Loucy (cell line): ENCODE measurements at regions not wholly inside any gene's neighbourhood (a gene's known extent, or its start where the extent isn't known, plus 50 kb on each side); places are given as distances from the start of the nearest gene placed in this dataset.

Experiments
- H2AFZ ChIP-seq: fragments of 200-600 bp; sonication (generic); 2 replicates; pipeline ENCODE4 v1.6.0; 2016; ENCODE audit warnings: antibody characterized with exemption, mild to moderate bottlenecking, low read length, moderate library complexity
- H3F3A ChIP-seq: fragments of 200-600 bp; 2 replicates; pipeline ENCODE4 v1.6.0; 2016; ENCODE audit warnings: antibody characterized with exemption, low read depth, mild to moderate bottlenecking
- H3K27me3 ChIP-seq: fragments of 200-600 bp; sonication (generic); 2 replicates; pipeline ENCODE4 v1.6.1; 2014; ENCODE audit warnings: low read length, mild to moderate bottlenecking; ENCODE audit not compliant: insufficient read depth, poor library complexity, severe bottlenecking
- H3K36me3 ChIP-seq: fragments of 200-600 bp; sonication (generic); 2 replicates; pipeline ENCODE4 v1.6.1; 2016; ENCODE audit warnings: low read length; ENCODE audit not compliant: insufficient read depth
- H3K4me1 ChIP-seq: fragments of 200-600 bp; sonication (generic); 2 replicates; pipeline ENCODE4 v1.5.1; 2014; ENCODE audit warnings: low read length, mild to moderate bottlenecking; ENCODE audit not compliant: insufficient read depth, poor library complexity, severe bottlenecking
- H3K4me2 ChIP-seq: fragments of 200-600 bp; sonication (generic); 2 replicates; pipeline ENCODE4 v1.6.0; 2014; ENCODE audit warnings: antibody characterized with exemption, low read length, low read depth, mild to moderate bottlenecking; ENCODE audit not compliant: poor library complexity, severe bottlenecking
- H3K4me3 ChIP-seq: fragments of 200-600 bp; sonication (generic); 2 replicates; pipeline ENCODE4 v1.5.1; 2014; ENCODE audit warnings: low read length, mild to moderate bottlenecking, mixed read lengths; ENCODE audit not compliant: poor library complexity, severe bottlenecking
- H3K79me2 ChIP-seq: fragments of 200-600 bp; sonication (generic); 2 replicates; pipeline ENCODE4 v1.6.1; 2014; ENCODE audit warnings: low read length; ENCODE audit not compliant: insufficient read depth
- H3K9ac ChIP-seq: fragments of 200-600 bp; sonication (generic); 2 replicates; pipeline ENCODE4 v1.6.0; 2014; ENCODE audit warnings: mild to moderate bottlenecking, low read depth, low read length, moderate library complexity; ENCODE audit not compliant: poor library complexity, severe bottlenecking
- H3K9me2 ChIP-seq: fragments of 200-600 bp; sonication (generic); replicated peaks from 2 replicates; pipeline ENCODE4 v1.6.1; 2016; ENCODE audit warnings: low read depth, low read length, mixed read lengths
- H3K9me3 ChIP-seq: fragments of 200-600 bp; sonication (generic); 2 replicates; pipeline ENCODE4 v1.6.1; 2014; ENCODE audit warnings: mild to moderate bottlenecking, antibody characterized with exemption, low read length, low read depth; ENCODE audit not compliant: insufficient read depth
- H4K20me1 ChIP-seq: fragments of 200-600 bp; sonication (generic); 2 replicates; pipeline ENCODE4 v1.6.0; 2014; ENCODE audit warnings: antibody characterized with exemption, low read length, mild to moderate bottlenecking; ENCODE audit not compliant: insufficient read depth, poor library complexity, severe bottlenecking
- EZH2phosphoT487 ChIP-seq: fragments of 200-600 bp; IDR thresholded peaks from 2 replicates; pipeline ENCODE4 v1.6.1; 2018; ENCODE audit warnings: antibody characterized with exemption, mild to moderate bottlenecking, moderate library complexity, borderline replicate concordance
- TF ChIP-seq, protein P1 (sequence below): fragments of 200-600 bp; sonication (generic); conservative IDR thresholded peaks from 2 replicates; pipeline ENCODE4 v1.5.1; 2014; ENCODE audit warnings: mild to moderate bottlenecking, antibody characterized with exemption, low read length

DNA sequence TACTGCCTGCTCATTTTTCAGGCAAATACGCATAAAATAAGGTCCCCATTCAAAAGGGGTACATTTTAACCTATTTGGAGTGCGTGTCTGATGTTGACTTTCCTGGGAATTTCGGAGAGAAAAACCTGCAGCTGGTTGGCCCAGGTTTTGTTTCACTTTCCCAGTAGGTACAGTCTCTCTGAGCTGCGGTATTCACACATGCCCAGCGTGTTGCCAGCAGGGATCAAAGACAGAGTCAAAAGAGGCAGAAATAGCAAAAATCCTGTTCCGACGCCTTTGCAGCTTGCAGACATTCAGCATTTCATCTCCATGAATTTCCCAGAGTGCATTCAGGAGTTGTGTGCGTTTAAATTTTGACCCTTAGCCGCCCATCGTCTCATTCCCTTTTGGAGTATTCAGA is 855.4 kb upstream of the CELF4 start:
- Histone ChIP-seq H3K36me3 (no peaks in the 10 kb centered on the region), H3K4me3 (no peak overlapping the region), H3K4me2 (no peak overlapping the region), H3K79me2 (no peaks in the 10 kb centered on the region), H3K27me3 (no peaks in the 10 kb centered on the region), H3K9me2 (no peaks in the 10 kb centered on the region), H3K4me1 (no peaks in the 10 kb centered on the region), H4K20me1 (no peaks in the 10 kb centered on the region), H3K9me3 (no peaks in the 10 kb centered on the region), H2AFZ (no peak overlapping the region), H3F3A (no peaks in the 10 kb centered on the region), H3K9ac (no peak overlapping the region)
- TF ChIP-seq EZH2phosphoT487, result no peak
- TF ChIP-seq, protein P1, sequence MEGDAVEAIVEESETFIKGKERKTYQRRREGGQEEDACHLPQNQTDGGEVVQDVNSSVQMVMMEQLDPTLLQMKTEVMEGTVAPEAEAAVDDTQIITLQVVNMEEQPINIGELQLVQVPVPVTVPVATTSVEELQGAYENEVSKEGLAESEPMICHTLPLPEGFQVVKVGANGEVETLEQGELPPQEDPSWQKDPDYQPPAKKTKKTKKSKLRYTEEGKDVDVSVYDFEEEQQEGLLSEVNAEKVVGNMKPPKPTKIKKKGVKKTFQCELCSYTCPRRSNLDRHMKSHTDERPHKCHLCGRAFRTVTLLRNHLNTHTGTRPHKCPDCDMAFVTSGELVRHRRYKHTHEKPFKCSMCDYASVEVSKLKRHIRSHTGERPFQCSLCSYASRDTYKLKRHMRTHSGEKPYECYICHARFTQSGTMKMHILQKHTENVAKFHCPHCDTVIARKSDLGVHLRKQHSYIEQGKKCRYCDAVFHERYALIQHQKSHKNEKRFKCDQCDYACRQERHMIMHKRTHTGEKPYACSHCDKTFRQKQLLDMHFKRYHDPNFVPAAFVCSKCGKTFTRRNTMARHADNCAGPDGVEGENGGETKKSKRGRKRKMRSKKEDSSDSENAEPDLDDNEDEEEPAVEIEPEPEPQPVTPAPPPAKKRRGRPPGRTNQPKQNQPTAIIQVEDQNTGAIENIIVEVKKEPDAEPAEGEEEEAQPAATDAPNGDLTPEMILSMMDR, result no peak

DNA sequence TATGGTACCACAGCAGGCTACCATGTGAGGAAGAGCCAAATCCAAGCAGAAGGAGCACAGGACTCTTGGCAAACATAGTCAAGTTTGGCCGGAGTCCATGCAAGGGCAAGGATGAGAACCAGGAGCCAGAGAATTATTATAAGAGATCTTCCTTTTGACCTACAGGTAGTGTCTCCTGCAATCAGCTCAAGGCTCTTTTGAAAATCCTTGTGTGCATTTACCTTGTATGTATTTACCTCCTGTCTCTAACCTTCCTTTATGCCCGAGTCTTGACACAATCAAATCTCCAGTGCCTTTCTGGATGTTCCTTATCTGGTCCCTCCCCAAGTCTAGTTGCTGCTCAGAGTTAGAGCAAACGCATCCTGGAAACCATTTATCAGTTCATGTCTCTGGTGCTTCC is 855.0 kb upstream of the CELF4 start:
- Histone ChIP-seq H4K20me1 (no peaks in the 10 kb centered on the region), H3K27me3 (no peaks in the 10 kb centered on the region), H3K36me3 (no peaks in the 10 kb centered on the region), H3K9me2 (no peaks in the 10 kb centered on the region), H3K79me2 (no peaks in the 10 kb centered on the region), H2AFZ (no peak overlapping the region), H3F3A (no peaks in the 10 kb centered on the region), H3K4me1 (no peaks in the 10 kb centered on the region), H3K9ac (no peak overlapping the region), H3K9me3 (no peaks in the 10 kb centered on the region), H3K4me2 (no peak overlapping the region), H3K4me3 (no peak overlapping the region)
- TF ChIP-seq EZH2phosphoT487, result no peak

DNA sequence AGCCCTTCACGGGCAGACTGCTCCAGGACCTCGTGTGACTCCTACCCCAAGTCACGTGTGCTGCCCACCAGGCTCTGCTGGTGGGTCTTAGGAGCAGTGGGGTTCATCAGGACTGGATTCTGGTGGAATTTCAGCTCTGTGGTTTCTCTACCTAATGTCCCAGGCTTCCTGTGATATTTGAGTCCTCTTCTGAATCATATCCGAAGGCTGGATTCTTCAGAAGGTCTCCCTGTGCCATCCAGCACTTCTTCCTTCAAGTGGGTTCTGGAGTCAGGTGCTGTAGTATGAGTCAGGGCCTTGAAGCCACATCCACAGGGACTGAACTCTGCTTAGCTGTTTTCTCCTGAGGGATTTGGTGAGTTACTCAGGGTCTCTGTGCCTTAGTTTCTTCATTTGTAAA is 850.2 kb upstream of the CELF4 start:
- H4K20me1 ChIP-seq, result no peaks in the 10 kb centered on the region
- no peaks in the 10 kb centered on the region for H3K9me3 ChIP-seq
- no peak overlapping the region for H3K4me2 ChIP-seq
- H3F3A ChIP-seq, result no peaks in the 10 kb centered on the region
- no peaks in the 10 kb centered on the region for H3K9me2 ChIP-seq
- H3K27me3 ChIP-seq, result no peaks in the 10 kb centered on the region
- no peaks in the 10 kb centered on the region for H3K4me1 ChIP-seq
- no peak overlapping the region for H3K9ac ChIP-seq
- H3K4me3 ChIP-seq, result no peak overlapping the region
- H2AFZ ChIP-seq, result no peak overlapping the region
- no peaks in the 10 kb centered on the region for H3K79me2 ChIP-seq
- no peaks in the 10 kb centered on the region for H3K36me3 ChIP-seq
- no peak for TF ChIP-seq EZH2phosphoT487
- TF ChIP-seq, protein P1, result no peak

DNA sequence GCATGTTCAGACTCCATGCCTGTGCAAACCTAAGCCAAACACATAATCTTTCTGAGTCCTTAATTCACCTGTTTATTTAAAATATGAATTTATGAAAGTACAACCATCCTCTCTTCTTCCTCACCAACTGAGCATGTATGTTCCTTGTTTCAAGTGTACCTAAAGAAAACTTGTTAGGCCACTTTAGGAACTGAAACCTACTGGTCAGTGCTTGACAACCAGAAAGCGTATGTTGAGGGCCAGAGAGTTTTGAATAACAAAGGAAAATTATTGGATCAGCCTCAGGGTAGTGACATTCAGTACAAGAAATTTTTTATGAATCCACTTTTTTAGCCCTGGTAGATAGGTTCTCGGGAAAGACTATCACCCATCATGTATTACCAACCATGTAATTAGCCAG is 847.6 kb upstream of the CELF4 start:
- no peak for TF ChIP-seq EZH2phosphoT487
- Histone ChIP-seq H2AFZ (no peak overlapping the region), H3K4me3 (no peak overlapping the region), H3K27me3 (no peaks in the 10 kb centered on the region), H4K20me1 (no peaks in the 10 kb centered on the region), H3K4me2 (no peak overlapping the region), H3K9me2 (no peaks in the 10 kb centered on the region), H3K9me3 (no peaks in the 10 kb centered on the region), H3F3A (no peaks in the 10 kb centered on the region), H3K79me2 (no peaks in the 10 kb centered on the region), H3K4me1 (no peaks in the 10 kb centered on the region), H3K36me3 (no peaks in the 10 kb centered on the region), H3K9ac (no peak overlapping the region)
